HG02763 (cell line): ENCODE measurements at regions not wholly inside any gene's neighbourhood (a gene's known extent, or its start where the extent isn't known, plus 50 kb on each side); places are given as distances from the start of the nearest gene placed in this dataset.

ENCODE experiments used
- ATAC-seq: cut with Tn5 transposase; IDR thresholded peaks from one replicate; pipeline ENCODE4 v1.9.1; 2021; ENCODE audit warnings: mild to moderate bottlenecking, moderate library complexity; ENCODE audit not compliant: unreplicated experiment

DNA sequence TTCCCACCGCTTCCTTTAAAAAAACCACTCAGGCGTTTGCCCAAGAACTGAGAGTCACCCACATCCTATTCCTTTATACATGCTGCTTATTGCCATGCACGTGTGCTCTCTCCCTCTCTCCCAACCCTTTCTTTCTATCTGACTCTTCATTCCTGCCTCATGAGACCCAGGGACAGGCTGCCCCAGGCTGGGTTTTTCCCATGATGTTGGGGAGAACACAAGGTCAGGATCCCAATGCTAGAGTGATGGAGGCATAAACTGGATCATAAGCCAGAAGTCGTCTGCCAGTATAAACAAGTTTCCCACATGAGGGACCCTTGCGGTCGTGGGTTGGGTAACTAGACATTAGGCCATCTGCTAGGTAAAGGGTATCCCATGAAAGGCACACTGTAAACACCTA is 64.9 kb downstream of the CD2 start:
- ATAC-seq, result no peak

GRCh38 chr1:116820369-116820768 is 66.1 kb downstream of the CD2 start:
- ATAC-seq, result no peak

GRCh38 chr1:116821763-116822162 is 67.5 kb downstream of the CD2 start:
- ATAC-seq, result no peak

GRCh38 chr1:116824631-116825206 is 70.5 kb downstream of the CD2 start:
- ATAC-seq, result no peak

- no peak for ATAC-seq
These were observed 71.0 kb downstream of the CD2 start for GRCh38 chr1:116825207-116825719.

DNA sequence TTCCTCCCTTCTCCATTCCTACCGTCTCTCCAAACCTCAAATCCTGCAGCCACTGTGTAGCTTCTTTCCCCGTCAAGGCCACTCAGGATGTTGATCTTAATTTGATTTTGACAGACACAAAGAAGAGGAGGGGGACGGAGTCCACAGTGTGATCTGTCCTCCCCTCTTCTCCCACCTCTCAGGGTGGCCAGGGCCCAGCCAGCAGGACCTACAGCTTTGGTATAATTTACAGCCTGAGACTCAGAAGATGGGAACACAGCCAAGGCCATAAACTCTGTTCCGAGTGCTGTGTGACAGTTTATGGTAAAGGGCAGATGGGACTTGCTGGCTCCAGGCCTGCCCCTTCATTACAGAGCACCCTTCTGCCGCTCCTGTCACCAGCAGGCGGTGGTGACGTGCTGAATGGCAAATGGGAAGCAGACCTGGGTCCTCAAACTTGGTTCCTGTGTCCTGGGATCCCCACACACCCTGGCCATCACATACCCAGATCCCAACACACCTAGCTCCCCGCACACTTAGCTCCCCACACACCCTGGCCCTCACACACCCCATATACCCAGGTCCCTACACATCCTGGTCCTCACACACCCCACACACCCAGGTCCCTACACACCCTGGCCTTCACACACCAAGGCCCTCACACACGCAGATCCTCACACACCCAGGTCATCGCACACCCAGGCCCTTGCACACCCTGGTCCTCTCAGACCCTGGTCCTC is 71.6 kb downstream of the CD2 start:
- ATAC-seq, result no peak

DNA sequence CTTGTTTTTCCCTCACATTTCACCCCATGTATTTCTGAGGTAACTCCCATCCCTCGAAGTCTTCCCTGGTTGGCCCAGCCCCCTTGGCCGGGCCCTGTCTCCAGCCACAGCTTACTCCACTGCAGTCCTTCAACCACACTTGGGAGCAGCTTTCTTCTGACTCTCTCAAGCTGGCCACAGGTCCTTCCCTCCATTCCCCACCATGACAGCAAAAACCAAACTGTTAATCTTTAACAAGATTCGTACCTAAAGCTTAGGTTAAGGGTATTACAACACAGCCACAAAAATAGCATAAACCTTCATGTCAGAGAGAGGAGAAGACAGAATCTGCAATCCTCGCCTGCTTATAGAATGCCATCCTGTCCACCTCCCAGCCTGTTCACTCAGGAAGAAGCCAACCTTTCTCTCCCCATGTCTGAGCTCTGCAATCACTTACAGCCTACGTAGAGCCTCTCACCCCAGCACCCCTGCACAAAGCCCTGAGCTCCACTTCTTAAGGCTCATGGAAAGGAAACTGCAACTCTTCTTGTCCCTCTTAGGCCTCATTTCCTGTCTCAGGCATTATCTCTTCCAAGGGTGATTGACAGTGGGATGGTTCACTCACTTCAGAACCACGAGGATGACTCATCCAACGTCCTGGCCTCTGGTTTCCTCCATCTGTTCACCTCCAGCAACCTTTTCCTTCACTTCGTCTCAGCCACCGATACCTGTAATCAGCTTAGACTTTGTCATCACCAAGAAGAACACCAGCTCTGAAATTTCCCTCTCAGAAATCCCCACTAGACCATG is 72.8 kb downstream of the CD2 start:
- peak; percentile 82 for ATAC-seq

DNA sequence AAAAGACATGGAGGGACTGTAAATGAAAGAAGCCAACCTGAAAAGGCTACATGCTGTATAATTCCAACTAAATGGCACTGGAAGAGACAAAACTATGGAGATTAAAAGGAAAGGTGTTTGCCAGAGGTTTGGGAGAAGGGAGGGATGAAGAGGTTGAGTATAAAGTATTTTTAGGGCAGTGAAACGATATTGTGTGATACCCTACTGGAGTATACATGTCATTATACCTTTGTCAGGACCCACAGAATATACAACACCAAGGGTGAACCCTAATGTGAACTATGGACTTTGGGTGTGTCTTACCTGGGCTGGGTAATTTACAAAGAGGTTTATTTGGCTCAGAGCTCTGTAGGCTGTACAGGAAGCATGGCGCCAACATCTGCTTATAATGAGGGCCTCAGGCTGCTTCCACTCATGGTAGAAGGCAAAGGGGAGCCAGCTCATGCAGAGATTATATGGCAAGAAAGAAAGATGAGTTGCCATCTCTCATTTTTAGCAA is 73.4 kb downstream of the CD2 start:
- no peak for ATAC-seq

DNA sequence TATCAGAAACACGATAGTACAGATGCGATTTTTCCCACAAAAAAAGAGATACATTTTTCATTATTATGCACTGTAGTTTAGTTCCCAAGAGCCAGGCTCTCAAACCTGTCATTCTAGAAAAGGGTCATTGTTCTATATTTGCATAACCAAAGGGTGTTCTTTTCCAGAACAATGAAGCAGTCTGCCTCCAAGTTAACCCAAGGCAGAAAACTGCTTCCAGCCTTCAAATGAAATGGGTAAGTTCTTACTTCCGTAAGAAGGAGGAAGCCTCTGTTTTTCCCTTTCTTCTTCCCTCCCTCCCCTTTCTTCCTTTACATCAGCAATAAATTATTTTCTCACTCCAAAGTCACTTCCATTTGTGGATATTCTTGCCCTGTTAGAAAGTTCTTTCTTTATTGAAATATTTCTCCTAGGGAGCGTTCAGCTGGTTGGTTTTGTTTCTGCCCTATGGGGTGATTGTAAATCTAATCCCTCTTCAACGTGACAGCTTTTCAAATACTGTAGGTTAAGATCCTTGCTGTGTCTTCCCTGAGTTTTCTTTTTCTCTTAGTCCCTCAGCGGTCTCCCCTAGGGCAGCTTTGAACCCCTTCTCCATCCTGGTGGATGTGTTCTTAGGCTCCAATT is 77.3 kb upstream of the PTGFRN start:
- ATAC-seq, result no peak

- ATAC-seq, result no peak
These were observed 76.7 kb upstream of the PTGFRN start for GRCh38 chr1:116832932-116833578.

DNA sequence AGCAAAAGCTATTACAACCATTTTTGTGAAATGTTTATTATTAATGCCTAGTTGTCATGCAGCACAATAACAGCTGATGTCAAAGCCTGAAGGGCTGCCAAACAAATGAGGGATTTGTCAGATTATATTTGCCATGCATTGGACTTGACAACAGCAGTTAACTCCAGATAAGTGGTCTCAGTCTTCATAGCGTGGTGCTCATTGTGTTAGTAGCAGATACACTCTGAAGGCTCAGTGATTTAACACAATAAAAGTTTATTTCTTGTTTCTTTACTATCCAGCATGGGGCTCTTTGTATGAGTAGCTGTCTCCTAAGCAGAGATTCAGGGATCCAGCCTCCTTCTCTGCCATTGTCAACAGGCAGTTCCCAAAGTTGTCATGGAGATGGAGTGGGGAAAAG is 76.0 kb upstream of the PTGFRN start:
- ATAC-seq, result no peak

- no peak for ATAC-seq
These were observed 75.1 kb upstream of the PTGFRN start for GRCh38 chr1:116834595-116834994.

GRCh38 chr1:116835161-116835560 is 74.6 kb upstream of the PTGFRN start:
- no peak for ATAC-seq

DNA sequence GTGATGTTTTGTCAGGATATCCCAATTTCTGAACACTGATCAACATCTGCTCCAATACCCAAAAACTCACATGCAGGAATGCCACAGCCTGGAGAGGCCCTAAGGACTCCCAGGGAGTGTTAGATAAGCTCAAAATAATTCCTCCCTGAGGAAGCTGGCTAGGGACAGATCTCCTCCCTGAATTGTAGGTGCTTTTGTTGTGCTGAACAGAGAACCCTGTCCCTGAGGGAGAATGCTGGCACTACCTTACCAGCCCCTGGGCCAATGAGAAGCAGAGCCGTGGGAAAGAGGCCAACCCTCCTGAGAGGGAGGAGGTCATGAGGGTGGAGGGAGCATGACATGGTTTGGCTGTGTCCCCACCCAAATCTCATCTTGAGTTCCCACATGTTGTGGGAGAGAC is 73.6 kb upstream of the PTGFRN start:
- no peak for ATAC-seq

- ATAC-seq, result no peak
These were observed 68.0 kb upstream of the PTGFRN start for GRCh38 chr1:116841569-116842344.

- ATAC-seq, result no peak
These were observed 67.1 kb upstream of the PTGFRN start for GRCh38 chr1:116842654-116843053.

- ATAC-seq, result no peak
These were observed 64.9 kb upstream of the PTGFRN start for GRCh38 chr1:116844775-116845174.

DNA sequence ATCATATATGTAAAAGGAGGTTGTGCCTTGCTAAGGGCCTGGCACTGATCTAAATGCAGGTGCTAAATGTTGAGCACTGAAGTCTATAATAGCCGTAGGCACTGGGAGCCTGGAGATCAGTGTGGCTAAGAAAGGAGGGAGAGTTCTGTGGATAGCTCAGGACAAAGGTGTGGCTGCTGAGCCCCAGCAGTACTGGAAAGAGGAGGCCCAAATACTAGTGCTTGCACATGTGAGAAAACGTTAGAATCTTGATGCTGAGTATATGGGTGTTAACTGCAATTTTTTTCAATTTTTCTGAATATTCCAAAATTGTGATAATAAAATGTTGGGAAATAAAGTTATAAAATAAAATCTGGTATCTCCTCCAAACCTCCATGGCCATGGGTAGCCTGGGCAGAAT is 62.5 kb upstream of the PTGFRN start:
- no peak for ATAC-seq

DNA sequence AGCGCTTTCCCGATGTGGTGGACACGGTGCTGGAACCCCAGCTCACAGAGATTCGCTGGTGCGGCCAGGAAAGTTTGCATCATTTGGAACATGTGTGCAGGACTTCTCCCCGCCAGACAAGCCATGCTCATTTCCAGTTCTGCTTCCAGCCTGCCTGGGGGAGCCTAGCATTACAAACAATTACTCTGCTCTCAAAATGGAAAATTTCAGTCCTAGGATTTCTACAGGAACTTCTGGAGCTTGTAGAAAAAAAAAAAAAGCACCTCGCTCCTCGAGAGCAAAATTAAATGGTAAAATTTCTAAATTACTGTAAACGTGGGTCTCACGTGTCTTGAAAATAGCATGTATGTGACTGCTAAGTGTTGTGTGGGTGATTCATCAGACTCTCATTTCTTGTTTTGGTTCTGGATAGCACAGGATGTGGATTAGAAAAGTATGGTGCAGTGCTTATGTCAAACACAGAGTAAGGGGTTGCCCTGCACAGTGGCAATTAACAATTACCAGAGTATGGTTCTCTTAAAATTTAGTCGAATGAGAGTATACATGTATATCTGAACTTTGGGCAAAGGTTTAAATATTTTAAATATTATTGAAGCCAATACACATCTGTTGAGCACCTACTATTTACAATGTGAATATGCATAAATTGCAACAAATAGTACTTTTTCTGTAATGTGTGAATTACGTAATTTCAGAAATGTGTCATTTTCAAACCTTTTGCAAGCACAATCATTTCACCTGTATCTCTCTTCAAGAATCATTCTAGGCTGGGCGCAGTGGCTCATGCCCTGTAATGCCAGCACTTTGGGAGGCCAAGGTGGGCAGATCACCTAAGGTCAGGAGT is 61.8 kb upstream of the PTGFRN start:
- no peak for ATAC-seq
